Globus pallidus (tissue), 1 donor: ENCODE measurements at regions not wholly inside any gene's neighbourhood (a gene's known extent, or its start where the extent isn't known, plus 50 kb on each side); places are given as distances from the start of the nearest gene placed in this dataset.
"Not testable (repeated sequence)": the region's sequence is repeated elsewhere in the genome, so short reads cannot be mapped to it uniquely, and the experiment has no call there.

Experiments used
- DNase-seq: peaks from one replicate; pipeline ENCODE4 v3.0.0-alpha.2; 2015; ENCODE audit warnings: low spot score

DNA sequence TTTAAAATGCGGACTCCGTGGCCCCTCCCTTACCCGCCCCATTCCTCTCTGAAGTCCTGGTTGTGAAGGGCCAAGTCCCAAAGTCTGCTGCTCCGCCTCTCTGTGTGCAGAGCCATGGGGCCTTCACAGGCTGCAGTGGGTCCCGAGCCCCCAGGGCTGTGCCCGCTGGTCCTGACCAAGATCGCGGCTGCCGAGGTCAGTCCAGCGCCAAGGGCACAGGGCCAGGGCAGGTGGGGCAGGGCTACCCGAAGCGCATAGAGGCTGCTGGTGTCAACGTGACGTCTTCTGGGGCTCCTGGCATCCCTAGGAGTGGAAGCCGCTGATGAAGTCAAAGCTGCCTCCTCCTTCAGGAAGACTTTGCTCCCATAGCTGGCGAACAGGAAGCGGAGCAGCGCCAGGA lies 858.8 kb downstream of the TUBA3C start:
- DNase-seq = not testable (repeated sequence)

DNA sequence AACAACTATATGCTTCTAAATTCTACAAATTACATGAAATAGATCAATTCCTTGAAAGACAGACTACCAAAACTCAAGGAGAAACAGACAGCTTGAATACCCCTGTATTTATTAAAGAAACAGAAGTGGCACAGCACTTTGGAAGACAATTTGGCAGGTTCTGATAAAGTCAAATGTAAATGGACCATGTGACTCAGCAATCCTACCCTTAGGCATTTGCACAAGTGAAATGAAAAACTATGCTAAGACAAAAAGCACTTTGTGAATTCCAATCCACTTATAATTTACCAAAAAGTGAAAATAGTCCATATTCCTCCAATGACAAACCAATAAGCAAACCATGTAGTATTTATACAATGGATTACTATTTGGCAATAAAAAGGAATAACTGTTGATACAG lies 862.0 kb downstream of the TUBA3C start:
- not testable (repeated sequence) for DNase-seq

DNA sequence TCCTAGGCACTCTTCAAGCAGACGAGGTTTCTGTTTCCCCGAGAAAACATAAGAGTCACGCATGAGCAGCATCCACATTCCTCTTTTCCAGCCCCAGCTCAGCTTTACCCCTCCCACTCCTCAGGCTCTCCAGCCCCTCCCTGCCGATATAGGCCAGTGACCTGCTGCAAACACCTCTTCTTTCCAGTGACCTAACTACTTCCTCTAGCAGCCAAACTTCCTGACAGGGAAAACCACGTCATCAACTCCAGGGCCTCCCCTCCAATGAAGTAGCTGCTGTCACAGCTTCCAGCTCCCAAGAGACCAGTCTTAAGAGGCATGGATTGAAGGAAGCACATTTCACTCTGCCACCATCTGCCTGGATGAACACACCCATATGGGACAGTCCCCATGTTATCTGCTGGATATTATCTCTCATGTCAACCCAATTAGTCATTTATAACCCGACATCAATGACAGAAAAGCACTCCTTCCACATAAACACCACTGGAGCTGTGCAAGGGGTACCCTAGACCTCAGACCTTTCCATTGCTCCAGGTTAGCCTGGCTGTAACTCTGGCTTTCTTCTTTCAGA lies 878.3 kb downstream of the TUBA3C start:
- DNase-seq = not testable (repeated sequence)

DNA sequence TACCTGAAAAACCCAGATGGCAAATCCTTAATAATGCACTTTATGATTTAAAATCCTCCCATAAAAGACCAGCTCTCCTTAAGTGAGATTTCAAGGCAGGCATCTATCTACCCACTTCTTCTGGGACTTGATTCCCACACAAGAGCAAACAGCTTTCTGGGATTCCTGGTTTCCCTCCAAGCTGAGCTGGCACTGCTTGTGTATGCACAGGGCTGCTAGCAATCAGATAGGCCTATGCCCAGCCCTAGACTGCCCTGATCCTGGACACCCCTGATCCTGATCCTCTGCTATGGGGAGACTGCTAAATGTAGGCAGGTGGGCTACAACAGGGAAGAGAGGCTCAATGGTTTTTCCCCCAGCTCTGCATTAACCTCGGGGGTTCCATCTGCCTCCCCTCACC lies 880.7 kb downstream of the TUBA3C start:
- not testable (repeated sequence) for DNase-seq

DNA sequence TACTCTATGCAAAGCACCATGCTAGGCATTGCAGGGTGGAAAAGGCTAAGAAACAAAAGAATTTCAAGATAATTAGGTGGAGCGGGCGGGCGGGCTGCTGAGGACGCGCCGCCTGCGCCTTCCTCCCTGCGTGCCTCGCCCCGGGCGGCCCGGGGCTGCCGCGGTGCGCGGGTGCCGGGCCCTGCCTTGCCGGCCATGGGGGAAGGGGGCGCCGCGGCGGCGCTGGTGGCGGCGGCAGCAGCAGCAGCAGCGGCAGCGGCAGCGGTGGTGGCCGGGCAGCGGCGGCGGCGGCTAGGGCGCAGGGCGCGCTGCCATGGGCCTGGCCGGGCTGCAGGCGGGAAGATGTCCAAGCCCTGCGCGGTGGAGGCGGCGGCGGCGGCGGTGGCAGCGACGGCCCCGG lies 884.3 kb downstream of the TUBA3C start:
- not testable (repeated sequence) for DNase-seq

DNA sequence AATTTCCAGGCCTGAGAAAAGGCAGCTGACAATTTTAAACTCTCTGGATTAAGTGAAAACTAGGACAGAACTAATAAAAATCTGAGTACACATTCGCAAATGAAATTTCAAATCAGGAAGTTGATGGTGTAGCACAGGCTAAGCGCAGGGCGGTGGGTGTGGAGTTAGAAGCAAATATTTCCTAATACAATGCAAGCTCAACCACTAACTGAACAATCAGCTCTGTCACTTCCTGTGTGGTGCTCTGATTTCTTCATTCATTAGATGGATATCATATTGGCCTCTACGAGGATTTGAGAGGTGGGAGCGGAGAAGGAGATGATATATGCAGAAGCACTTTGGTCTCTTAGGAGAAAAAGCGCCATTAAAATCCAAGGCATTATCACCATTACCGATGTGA lies 885.0 kb downstream of the TUBA3C start:
- not testable (repeated sequence) for DNase-seq

DNA sequence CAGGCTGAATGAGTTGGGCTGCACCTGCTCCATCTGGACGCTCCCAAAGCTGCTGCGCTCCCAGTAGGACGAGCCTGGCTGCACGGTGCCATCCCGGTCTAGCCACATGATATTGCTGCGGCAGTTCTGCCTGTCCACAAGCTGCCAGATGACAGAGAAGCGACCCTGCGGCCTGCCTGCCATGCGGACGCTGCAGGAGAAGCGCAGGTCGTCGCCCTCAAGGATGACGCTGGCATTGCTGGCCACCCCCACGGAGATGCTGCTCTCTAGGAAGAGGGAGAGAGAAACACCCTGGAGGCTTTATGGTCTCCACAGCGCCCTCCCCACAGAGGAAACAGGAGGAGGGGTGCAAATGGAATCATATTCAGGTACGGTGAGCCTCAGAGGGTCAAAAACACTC lies 887.3 kb downstream of the TUBA3C start:
- not testable (repeated sequence) for DNase-seq

DNA sequence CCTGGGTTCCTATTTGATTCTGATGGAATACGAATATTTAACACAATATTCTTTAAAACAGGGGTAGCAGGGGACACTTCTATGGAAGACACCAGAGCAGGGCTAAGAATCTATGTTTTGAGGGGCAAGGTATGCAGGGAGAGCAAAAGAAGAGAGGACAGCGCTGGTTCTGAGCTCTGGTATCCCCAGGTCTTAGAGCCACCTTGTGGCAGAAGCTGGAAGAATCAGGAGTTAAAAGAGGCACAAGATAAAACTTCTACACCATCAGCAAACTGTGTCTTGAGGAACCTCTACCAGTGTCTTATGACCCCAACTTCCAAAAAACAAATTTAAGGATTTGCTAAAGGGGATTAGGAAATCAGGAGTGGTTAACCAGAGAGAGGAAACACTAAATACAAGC lies 894.8 kb downstream of the TUBA3C start:
- DNase-seq = not testable (repeated sequence)

DNA sequence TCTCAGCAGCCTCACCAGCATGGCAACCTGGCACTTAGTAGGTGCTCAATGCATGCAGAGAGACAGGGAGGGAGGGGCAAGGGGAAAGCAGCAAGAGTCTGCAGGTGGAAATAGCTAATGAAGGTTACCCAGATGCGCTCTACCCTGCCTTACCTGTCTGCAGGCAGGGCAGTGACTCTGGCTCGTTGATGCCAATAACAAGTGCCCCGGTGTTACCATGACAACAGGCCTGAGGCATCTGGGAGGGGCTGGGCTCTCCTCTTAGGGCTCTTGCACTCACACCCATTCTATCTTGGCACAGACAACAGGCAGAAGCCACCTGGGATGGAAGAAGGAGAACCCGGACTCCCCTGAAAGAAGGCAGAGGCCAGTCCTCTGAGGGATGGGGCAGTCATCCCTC lies 896.0 kb downstream of the TUBA3C start:
- DNase-seq = not testable (repeated sequence)

DNA sequence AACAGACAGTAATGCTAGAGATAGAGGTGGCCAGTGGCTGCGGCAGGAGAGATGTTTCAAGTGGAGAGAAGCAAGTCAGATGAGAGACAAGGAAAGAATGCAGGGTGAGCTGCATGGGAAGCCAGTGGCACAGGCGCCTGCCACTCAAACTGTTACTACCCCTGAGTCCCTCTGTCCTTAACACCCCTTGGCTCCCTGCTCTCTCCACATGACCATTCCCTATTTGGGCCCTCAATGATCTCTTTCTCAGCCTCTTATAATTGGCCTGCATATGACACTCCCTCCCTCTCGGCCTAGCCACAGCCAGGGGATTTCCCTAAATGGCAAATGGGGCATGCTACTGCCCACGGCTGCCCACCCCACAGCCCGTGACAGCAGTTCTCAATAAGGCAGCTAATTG lies 897.6 kb downstream of the TUBA3C start:
- not testable (repeated sequence) for DNase-seq

DNA sequence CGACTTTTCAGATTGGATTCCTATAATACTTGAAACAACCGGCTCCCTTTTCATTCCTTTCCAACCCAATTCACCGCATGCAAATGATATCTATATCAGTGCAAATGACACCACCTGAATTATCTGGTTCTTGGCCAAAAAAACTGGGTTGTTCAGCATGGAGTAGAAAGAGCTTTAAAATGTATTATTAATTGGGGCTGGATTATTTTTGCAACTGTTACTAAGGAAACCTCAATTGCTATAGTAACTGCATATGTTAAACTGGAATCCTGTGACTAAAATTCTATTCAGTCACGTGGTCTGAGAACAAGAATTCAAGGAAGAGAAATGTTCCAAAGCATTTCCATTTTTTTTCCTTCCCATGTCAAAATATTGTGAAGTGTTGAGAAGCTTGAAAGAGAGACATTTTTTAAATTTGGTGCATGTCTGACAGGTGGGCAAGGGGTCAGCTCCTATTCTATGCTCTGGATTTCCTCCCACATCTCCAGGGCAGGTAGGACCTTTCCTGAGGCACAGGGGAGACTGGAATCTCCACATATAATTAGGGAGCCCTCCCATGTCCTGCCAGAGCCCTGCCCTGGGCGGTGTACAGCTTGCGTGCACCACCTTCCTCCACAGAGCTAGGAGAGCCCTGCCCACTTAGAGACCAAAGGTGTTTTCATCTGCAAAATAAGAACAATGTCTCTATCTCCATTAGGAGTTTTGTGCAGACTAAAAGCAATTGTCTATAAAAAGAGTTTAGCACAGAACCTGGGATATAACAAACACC lies 899.6 kb downstream of the TUBA3C start:
- DNase-seq = not testable (repeated sequence)

DNA sequence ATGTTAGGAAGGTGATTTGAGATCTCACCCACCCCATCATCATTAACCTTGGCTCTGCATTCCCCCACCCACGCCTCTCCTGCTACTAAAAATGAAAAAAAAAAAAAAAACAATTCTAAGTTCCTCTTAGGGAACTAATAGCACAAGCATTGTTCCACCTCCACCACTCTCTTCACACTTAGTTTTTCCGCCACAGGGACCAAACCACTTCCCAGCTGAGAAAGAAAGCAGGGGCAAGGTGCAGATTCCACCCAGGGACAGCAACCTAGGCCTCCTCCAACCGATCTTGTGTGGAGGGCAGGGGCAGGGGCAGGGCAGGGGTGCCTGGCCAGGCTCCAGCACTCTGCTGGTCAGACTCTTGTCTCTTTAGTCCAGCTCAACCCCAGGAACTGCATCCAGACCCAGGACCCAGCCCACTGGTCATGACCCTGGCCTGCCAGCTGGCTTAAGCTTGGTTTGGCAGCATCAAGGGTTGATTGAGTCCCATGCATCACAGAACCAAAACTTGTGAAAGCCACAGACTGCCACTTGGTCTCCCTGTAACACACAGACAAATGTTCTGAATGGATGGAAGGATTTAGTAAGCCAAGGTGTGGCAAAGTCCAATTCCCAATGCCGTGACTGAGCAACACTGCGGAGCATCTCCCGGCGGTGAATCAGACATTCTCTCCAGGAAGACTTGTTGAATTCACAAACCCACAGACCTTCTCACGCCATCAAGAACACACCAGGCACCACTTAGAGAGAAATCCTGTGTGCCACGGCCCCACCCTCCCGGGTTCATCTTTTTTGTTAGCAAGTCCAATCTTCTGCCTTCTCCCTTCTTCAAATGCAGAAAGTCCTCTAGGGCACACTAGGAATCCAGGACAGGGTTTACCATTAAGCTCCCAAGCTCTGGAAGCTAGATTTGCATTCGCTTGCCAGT lies 900.5 kb downstream of the TUBA3C start:
- DNase-seq = not testable (repeated sequence)

DNA sequence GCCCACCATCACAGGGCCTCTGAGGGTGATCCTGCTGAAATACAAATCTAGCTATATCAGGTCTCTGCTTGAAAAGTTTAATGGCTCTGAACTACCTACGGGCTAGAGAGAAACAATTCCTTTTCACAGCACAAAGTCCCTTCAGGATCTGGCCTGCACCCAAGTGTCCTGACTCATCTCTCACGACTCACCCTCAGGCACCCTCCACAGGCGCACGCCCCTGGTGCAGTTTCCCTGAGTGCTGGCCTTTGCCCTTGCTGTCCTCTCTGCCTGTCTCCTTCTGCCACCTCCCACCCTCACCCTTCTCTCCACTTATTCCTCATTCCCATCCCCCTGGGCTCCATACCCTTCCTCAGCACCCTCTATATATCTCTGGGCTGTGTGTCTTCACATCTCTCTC lies 901.7 kb downstream of the TUBA3C start:
- DNase-seq = not testable (repeated sequence)

DNA sequence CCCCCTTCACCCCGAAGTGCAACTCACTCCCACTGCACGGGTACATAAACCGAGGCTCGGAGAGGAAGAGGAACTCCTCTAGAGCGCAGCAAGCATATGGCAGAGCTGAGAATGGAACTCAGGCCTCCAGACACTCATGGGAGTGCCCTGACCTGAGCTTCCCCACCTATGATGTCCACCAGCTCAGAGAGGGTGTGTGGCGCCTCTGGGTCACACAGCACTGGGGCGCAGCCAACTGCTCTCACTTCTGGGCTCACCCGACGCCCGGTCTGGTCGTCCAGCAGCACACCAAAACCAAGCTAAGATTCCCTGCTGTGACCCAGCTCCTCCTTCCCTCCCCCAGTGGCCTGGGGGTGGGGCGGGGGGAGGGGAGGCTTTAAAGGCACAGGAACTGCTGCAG lies 904.3 kb downstream of the TUBA3C start:
- DNase-seq = not testable (repeated sequence)

DNA sequence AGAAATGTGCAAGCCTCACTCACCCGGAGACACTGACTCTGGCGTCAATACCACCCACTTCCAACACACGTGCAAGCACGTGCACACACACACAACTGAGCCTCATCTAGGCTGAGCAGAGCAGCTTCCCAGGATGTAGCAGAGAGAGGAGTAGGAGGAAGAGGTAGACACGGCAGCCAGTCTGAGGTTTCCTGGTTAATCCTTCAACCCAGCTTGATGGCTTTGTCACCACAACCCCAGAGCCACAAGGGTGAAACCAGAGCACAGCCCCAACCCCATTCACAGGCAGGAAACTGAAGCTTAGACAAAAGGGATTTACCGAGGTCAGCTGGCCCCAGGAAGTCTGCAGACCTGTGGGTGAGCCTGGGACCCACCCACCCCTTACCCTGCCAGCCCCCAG lies 905.3 kb downstream of the TUBA3C start:
- DNase-seq = not testable (repeated sequence)

DNA sequence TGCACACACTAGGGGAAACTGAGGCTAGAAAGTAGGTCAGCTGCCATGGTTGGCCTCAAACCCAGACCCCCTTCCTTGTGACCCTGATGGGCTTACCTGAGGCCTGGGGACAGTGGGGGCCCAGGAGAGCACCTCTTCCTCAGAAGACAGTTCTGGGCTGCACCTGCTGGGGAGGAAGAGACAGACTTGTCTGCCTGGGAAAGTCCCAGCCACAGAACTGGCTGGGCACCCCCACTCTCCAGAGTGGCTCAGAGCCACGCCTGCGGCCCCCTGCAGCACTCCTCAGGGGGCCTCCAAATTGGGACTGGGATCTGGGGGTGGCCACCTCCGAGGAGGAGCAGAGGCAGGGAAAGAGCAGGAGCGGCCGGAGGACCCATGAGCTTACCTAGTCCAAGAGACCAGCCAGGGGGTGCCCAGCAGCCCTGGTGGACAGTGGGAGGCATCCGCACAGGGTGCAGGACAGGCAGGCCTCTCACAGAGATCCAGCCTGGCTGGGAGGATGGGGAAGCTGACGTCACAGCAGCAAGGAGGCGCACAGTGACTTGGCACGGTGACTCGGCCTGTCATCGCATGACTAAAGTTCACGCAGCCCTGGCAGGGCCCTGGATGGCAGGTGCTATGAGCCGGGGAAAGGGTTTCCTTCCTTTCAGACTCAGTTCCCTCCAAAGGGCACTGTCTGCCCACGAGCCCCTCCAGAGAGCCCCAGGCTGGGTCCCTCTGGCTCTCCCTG lies 907.7 kb downstream of the TUBA3C start:
- DNase-seq = not testable (repeated sequence)

DNA sequence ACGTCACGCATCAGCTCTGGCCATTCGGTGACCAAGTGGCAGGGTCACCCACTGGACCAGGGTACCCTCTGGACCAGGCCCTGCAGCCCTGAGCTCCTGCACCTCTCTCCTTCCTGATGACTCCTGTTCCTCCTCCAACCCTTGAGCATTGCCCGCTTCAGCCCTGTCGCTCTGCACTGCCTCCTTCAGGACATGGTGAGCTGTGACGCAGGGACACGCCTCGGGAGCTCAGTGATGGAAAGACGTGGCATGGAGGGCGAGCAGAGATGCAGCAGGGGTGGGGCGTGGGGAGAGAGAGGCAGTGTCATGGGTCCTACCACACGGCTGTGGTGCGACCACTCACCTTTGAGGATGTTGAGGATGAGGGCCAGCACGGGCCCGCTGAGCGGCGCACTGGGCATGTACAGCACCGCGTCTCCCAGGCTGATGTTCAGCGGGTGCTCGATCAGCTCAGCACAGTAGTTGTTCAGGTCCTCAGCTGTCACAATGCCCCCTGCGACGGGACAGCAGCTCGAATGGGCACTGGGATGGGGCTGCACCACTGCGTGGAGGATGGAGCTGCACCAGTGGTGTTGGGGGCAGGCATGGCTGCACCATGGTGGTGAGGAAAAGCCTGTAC lies 922.7 kb downstream of the TUBA3C start:
- DNase-seq = not testable (repeated sequence)

DNA sequence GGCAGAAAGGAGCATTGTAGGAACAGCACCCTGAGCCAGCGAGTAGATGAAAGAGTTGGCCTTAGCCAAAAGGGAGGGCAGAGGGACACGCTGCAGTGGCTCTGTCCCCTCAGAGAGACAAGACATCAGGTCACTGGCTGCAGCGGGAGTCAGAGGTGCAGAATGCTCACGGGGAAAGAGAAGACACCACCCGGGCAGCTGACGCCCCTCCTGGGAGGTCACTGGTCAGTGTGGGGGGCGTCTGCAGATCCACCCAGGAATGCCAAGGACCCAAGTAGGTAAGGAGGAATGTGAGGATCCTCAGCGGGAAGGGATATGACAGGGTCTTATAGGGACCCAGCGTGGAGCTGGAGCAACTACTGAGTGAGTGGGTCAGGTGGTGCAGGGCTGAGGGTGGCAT lies 923.9 kb downstream of the TUBA3C start:
- not testable (repeated sequence) for DNase-seq

DNA sequence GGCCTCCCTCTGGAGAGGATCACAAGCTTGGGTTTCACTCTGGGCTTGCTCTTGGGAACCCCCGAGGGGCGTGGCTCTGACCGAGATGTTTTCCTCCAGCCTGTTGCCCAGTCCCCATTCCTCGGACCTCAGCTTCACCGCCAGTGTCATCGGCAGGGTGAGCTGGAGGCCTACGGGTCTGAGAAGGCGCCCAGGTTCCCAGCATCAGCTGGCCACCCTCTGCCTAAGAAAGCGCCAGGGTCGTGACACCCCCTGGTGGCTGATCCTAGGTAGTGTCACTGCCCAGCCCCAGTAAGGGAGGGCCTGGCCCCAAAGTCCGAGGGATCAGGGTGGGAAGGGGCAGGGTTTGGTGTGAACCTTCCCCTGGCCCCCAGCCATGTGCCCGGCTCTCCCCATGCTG lies 928.8 kb downstream of the TUBA3C start:
- DNase-seq = not testable (repeated sequence)

DNA sequence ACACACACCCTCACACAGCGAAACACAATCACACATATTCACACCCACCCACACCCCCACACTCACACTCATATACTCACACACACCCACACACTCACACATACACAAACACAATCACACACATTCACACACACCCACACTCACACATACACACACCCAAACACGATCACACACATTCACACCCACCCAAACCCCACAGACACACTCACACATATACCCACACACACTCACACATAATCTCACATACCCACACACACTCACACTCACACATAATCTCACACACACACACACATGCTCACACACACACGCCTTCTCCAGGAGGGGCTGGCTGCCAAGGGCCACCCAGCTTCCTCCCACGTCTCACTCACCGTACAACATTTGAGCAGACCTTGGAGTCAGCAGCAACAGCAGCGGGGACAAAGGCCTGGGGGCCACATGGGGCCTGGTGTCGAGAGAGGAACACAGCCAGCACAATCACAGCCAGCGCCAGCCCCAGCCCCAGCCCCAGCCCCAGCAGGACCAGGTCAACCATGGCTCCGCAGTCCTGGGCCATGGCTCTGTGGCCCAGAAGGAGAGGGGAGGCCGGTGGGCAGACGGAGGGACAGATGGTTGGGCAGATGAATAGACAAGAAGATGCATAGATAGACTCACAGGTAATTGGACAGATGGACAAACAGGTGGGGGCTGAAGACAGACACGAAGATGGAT lies 932.9 kb downstream of the TUBA3C start:
- not testable (repeated sequence) for DNase-seq

DNA sequence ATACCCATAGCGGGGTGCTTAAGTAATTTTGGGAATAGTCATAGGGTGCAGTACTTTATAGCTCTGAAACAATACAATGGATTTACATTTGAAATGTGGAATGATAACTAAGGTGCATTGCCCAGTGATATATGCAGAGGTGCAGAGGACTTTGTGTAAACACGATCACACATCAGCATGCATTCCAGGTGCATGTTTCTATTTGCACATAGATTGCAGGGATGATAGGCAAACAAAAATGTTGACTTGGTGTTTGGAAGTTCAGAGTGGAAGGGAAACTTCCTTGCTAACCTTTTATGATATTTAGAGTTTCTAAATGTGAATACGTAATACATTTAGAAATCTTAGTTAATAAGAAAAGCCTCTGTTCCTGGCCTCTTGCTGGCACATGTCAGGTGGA lies 941.5 kb downstream of the TUBA3C start:
- DNase-seq = not testable (repeated sequence)
